Head of caudate nucleus (tissue), 42 donors: ENCODE measurements at regions not wholly inside any gene's neighbourhood (a gene's known extent, or its start where the extent isn't known, plus 50 kb on each side); places are given as distances from the start of the nearest gene placed in this dataset.
"Not testable (repeated sequence)": the region's sequence is repeated elsewhere in the genome, so short reads cannot be mapped to it uniquely, and the experiment has no call there.

ENCODE experiments used
- DNase-seq, 42 donors: peaks; one replicate each; pipeline versions ENCODE4 v3.0.0 to v3.0.0-alpha.2; 2020 to 2021; ENCODE audit warnings: mixed read lengths in 7 of 42
- intact Hi-C: fragments of 100-400 bp; cut with DNase I; formaldehyde crosslinking; loops from one replicate; pipeline ENCODE4 v1.15.0; 2022

GRCh38 chr5:122515210-122515609 is 203.2 kb downstream of the SNCAIP start:
- DNase-seq, intact Hi-C loops: not testable (repeated sequence)

GRCh38 chr5:122515709-122516431 is 203.8 kb downstream of the SNCAIP start:
- intact Hi-C loops = no loop called here
- DNase-seq = peak in 29 of 42 donors; percentile 12 to 53 (median 32)

GRCh38 chr5:122516432-122516743 is 204.4 kb downstream of the SNCAIP start:
- intact Hi-C loops = no loop called here

GRCh38 chr5:122517091-122517490 is 205.1 kb downstream of the SNCAIP start:
- intact Hi-C loops = no loop called here
- DNase-seq = no peak

More at GRCh38 chr5:122516432-122516743, 204.4 kb downstream of the SNCAIP start:
- DNase-seq = no peak

- DNase-seq = no peak
- intact Hi-C loops = no loop called here
Observed at GRCh38 chr5:122523776-122524175, 211.7 kb downstream of the SNCAIP start.

- intact Hi-C loops = no loop called here
- no peak for DNase-seq
Observed at GRCh38 chr5:122527547-122527946, 215.5 kb downstream of the SNCAIP start.

- DNase-seq = no peak
- intact Hi-C loops = no loop called here
Observed at GRCh38 chr5:122532035-122532434, 220.0 kb downstream of the SNCAIP start.

- DNase-seq = no peak
- intact Hi-C loops = no loop called here
Observed at GRCh38 chr5:122533825-122534224, 221.8 kb downstream of the SNCAIP start.

- intact Hi-C loops = no loop called here
Observed at GRCh38 chr5:122534829-122535228, 222.8 kb downstream of the SNCAIP start.

GRCh38 chr5:122541388-122541787 is 229.4 kb downstream of the SNCAIP start:
- intact Hi-C loops = no loop called here
- DNase-seq = no peak

More at GRCh38 chr5:122534829-122535228, 222.8 kb downstream of the SNCAIP start:
- DNase-seq = no peak

- no peak for DNase-seq
- intact Hi-C loops = no loop called here
Observed at GRCh38 chr5:122545986-122546385, 228.9 kb upstream of the SNX2 start.

- intact Hi-C loops = no loop called here
- DNase-seq = no peak
Observed at GRCh38 chr5:122547219-122547618, 227.7 kb upstream of the SNX2 start.

- intact Hi-C loops = no loop called here
- DNase-seq = no peak
Observed at GRCh38 chr5:122547669-122548068, 227.2 kb upstream of the SNX2 start.

- intact Hi-C loops = no loop called here
- no peak for DNase-seq
Observed at GRCh38 chr5:122559676-122560075, 215.2 kb upstream of the SNX2 start.

GRCh38 chr5:122561209-122561608 is 213.7 kb upstream of the SNX2 start:
- intact Hi-C loops = no loop called here

GRCh38 chr5:122565331-122565730 is 209.5 kb upstream of the SNX2 start:
- no peak for DNase-seq
- intact Hi-C loops = no loop called here

More at GRCh38 chr5:122561209-122561608, 213.7 kb upstream of the SNX2 start:
- no peak for DNase-seq

GRCh38 chr5:122576256-122577016 is 198.4 kb upstream of the SNX2 start:
- intact Hi-C loops = no loop called here

GRCh38 chr5:122581629-122582028 is 193.3 kb upstream of the SNX2 start:
- intact Hi-C loops = no loop called here
- no peak for DNase-seq

More at GRCh38 chr5:122576256-122577016, 198.4 kb upstream of the SNX2 start:
- no peak for DNase-seq

- intact Hi-C loops = no loop called here
- no peak for DNase-seq
Observed at GRCh38 chr5:122584411-122585300, 190.2 kb upstream of the SNX2 start.

GRCh38 chr5:122585371-122585770 is 189.5 kb upstream of the SNX2 start:
- intact Hi-C loops = no loop called here
- no peak for DNase-seq
